ENCODE measurements at regions not wholly inside any gene's neighbourhood (a gene's known extent, or its start where the extent isn't known, plus 50 kb on each side); places are given as distances from the start of the nearest gene placed in this dataset.
"Not testable (repeated sequence)": the region's sequence is repeated elsewhere in the genome, so short reads cannot be mapped to it uniquely, and the experiment has no call there.

- no peaks in the 10 kb centered on the region for H4K20me1 ChIP-seq (ENCODE audit: control insufficient read depth, extremely low read depth, insufficient read depth, low read length)
- no peaks in the 10 kb centered on the region for H3K4me1 ChIP-seq (ENCODE audit: control insufficient read depth, extremely low read depth, insufficient read depth, low read length)
- no peak for DNase-seq (ENCODE audit: low read depth in 2 of 2)
- no peak overlapping the region for H3K4me3 ChIP-seq (replicated peaks in 1 of 4; ENCODE audit: control extremely low read depth in 1 of 4, insufficient read depth in 1 of 4, low read depth in 3 of 4, low read length in 4 of 4)
- H2AFZ ChIP-seq (ENCODE audit: low read length): no peak overlapping the region
- no peaks in the 10 kb centered on the region for H3K36me3 ChIP-seq (ENCODE audit: control insufficient read depth, insufficient read depth, low read length)
- H3K4me2 ChIP-seq (ENCODE audit: extremely low read depth, insufficient read depth, low read length): no peak overlapping the region
- no peak for TF ChIP-seq CTCF (conservative IDR thresholded peaks at IDR 0.05 in 1 of 2, IDR thresholded peaks at IDR 0.05 in 1 of 2; ENCODE audit: low read depth in 1 of 2, low read length in 2 of 2)
- no peak for TF ChIP-seq EZH2 (IDR thresholded peaks at IDR 0.05; ENCODE audit: low read length, missing control alignments)
- H3K27me3 ChIP-seq (ENCODE audit: control insufficient read depth, insufficient read depth, low read length): no peaks in the 10 kb centered on the region
- H3K79me2 ChIP-seq (ENCODE audit: control insufficient read depth, insufficient read depth, low read length): no peaks in the 10 kb centered on the region
- H3K27ac ChIP-seq (ENCODE audit: insufficient read depth, low read length): no peak overlapping the region
- no peaks in the 10 kb centered on the region for H3K9me3 ChIP-seq (ENCODE audit: control insufficient read depth, insufficient read depth, low read depth, low read length)
- H3K9ac ChIP-seq (ENCODE audit: insufficient read depth, low read length): no peak overlapping the region
Observed at GRCh38 chr15:28783873-28784272, 64.6 kb downstream of the GOLGA6L7 start.

GRCh38 chr15:28783466-28783865 lies 65.0 kb downstream of the GOLGA6L7 start:
- DNase-seq (ENCODE audit: low read depth in 2 of 2): no peak
- H3K4me2 ChIP-seq (ENCODE audit: extremely low read depth, insufficient read depth, low read length): no peak overlapping the region
- no peaks in the 10 kb centered on the region for H3K36me3 ChIP-seq (ENCODE audit: control insufficient read depth, insufficient read depth, low read length)
- no peaks in the 10 kb centered on the region for H4K20me1 ChIP-seq (ENCODE audit: control insufficient read depth, extremely low read depth, insufficient read depth, low read length)
- no peaks in the 10 kb centered on the region for H3K4me1 ChIP-seq (ENCODE audit: control insufficient read depth, extremely low read depth, insufficient read depth, low read length)
- H3K4me3 ChIP-seq (replicated peaks in 1 of 4; ENCODE audit: control extremely low read depth in 1 of 4, insufficient read depth in 1 of 4, low read depth in 3 of 4, low read length in 4 of 4): no peak overlapping the region
- TF ChIP-seq CTCF (conservative IDR thresholded peaks at IDR 0.05 in 1 of 2, IDR thresholded peaks at IDR 0.05 in 1 of 2; ENCODE audit: low read depth in 1 of 2, low read length in 2 of 2) (no peak), EZH2 (IDR thresholded peaks at IDR 0.05; ENCODE audit: low read length, missing control alignments) (no peak)
- H3K9me3 ChIP-seq (ENCODE audit: control insufficient read depth, insufficient read depth, low read depth, low read length): no peaks in the 10 kb centered on the region
- H3K79me2 ChIP-seq (ENCODE audit: control insufficient read depth, insufficient read depth, low read length): no peaks in the 10 kb centered on the region
- no peak overlapping the region for H2AFZ ChIP-seq (ENCODE audit: low read length)
- H3K9ac ChIP-seq (ENCODE audit: insufficient read depth, low read length): no peak overlapping the region
- no peaks in the 10 kb centered on the region for H3K27me3 ChIP-seq (ENCODE audit: control insufficient read depth, insufficient read depth, low read length)
- no peak overlapping the region for H3K27ac ChIP-seq (ENCODE audit: insufficient read depth, low read length)

DNA sequence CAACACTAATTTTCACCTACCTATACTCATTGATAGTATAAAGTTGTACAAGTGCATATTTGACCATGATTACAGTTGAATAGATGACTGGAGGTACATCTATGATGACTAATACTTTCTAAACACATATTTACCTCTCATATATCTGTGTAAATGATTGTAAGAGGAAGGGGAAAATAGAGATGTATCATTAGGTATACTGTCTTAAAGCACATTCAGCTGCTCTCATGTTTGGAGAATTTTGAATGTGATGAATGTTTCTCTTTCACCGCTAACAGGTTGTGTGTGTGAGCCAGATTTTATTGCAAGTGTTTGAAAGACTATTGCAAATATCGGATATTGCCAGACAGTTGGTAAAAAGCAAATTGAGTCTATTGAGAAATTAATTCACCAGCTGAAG lies 66.2 kb upstream of the GOLGA8M start:
- not testable (repeated sequence) for H3K27ac ChIP-seq (ENCODE audit: insufficient read depth, low read length); H3K9ac ChIP-seq (ENCODE audit: insufficient read depth, low read length); H3K4me3 ChIP-seq (replicated peaks in 1 of 4; ENCODE audit: control extremely low read depth in 1 of 4, insufficient read depth in 1 of 4, low read depth in 3 of 4, low read length in 4 of 4); H3K4me2 ChIP-seq (ENCODE audit: extremely low read depth, insufficient read depth, low read length); H3K27me3 ChIP-seq (ENCODE audit: control insufficient read depth, insufficient read depth, low read length); H3K4me1 ChIP-seq (ENCODE audit: control insufficient read depth, extremely low read depth, insufficient read depth, low read length); H3K79me2 ChIP-seq (ENCODE audit: control insufficient read depth, insufficient read depth, low read length); H3K9me3 ChIP-seq (ENCODE audit: control insufficient read depth, insufficient read depth, low read depth, low read length); H4K20me1 ChIP-seq (ENCODE audit: control insufficient read depth, extremely low read depth, insufficient read depth, low read length); DNase-seq (ENCODE audit: low read depth in 2 of 2); H3K36me3 ChIP-seq (ENCODE audit: control insufficient read depth, insufficient read depth, low read length); H2AFZ ChIP-seq (ENCODE audit: low read length)

- not testable (repeated sequence) for H3K9me3 ChIP-seq (ENCODE audit: control insufficient read depth, insufficient read depth, low read depth, low read length); H3K27ac ChIP-seq (ENCODE audit: insufficient read depth, low read length); H3K36me3 ChIP-seq (ENCODE audit: control insufficient read depth, insufficient read depth, low read length); H3K27me3 ChIP-seq (ENCODE audit: control insufficient read depth, insufficient read depth, low read length); H3K4me2 ChIP-seq (ENCODE audit: extremely low read depth, insufficient read depth, low read length); H2AFZ ChIP-seq (ENCODE audit: low read length); H3K9ac ChIP-seq (ENCODE audit: insufficient read depth, low read length); H3K4me1 ChIP-seq (ENCODE audit: control insufficient read depth, extremely low read depth, insufficient read depth, low read length); H3K79me2 ChIP-seq (ENCODE audit: control insufficient read depth, insufficient read depth, low read length); H3K4me3 ChIP-seq (replicated peaks in 1 of 4; ENCODE audit: control extremely low read depth in 1 of 4, insufficient read depth in 1 of 4, low read depth in 3 of 4, low read length in 4 of 4); H4K20me1 ChIP-seq (ENCODE audit: control insufficient read depth, extremely low read depth, insufficient read depth, low read length); DNase-seq (ENCODE audit: low read depth in 2 of 2)
Observed at GRCh38 chr15:28772857-28773256, 60.6 kb upstream of the GOLGA8M start.
